GM23248 (cell line): ENCODE measurements at regions not wholly inside any gene's neighbourhood (a gene's known extent, or its start where the extent isn't known, plus 50 kb on each side); places are given as distances from the start of the nearest gene placed in this dataset.

Experiments
- EZH2 ChIP-seq: fragments of 200-600 bp; sonication (generic); IDR thresholded peaks from 2 replicates; pipeline ENCODE4 v1.6.1; 2018; ENCODE audit warnings: antibody characterized with exemption, mild to moderate bottlenecking; ENCODE audit not compliant: insufficient read depth, poor library complexity, severe bottlenecking
- EZH2phosphoT487 ChIP-seq: fragments of 200-600 bp; sonication (generic); IDR thresholded peaks from 2 replicates; pipeline ENCODE4 v1.6.1; 2018; ENCODE audit warnings: antibody characterized with exemption, moderate library complexity, mild to moderate bottlenecking, low read depth; ENCODE audit not compliant: insufficient read depth

GRCh38 chr1:60694980-60695379 lies 387.4 kb upstream of the NFIA start:
- TF ChIP-seq EZH2: no peak
- no peak for TF ChIP-seq EZH2phosphoT487
